ENCODE measurements at regions not wholly inside any gene's neighbourhood (a gene's known extent, or its start where the extent isn't known, plus 50 kb on each side); places are given as distances from the start of the nearest gene placed in this dataset.
"Not testable (repeated sequence)": the region's sequence is repeated elsewhere in the genome, so short reads cannot be mapped to it uniquely, and the experiment has no call there.

- H3K27ac ChIP-seq (ENCODE audit: low read length): no peak overlapping the region
- no peak overlapping the region for H3K4me3 ChIP-seq (ENCODE audit: low read length)
- no peaks in the 10 kb centered on the region for H3K36me3 ChIP-seq (ENCODE audit: control insufficient read depth, insufficient read depth, low read length)
- H3K4me1 ChIP-seq (ENCODE audit: control insufficient read depth, insufficient read depth, low read length): no peaks in the 10 kb centered on the region
- no peaks in the 10 kb centered on the region for H3K9me3 ChIP-seq (ENCODE audit: control insufficient read depth, insufficient read depth, low read length)
- H3K27me3 ChIP-seq (ENCODE audit: control insufficient read depth, insufficient read depth, low read length): no peaks in the 10 kb centered on the region
- no peak for DNase-seq (ENCODE audit: low read depth, low spot score)
Measured at GRCh38 chr13:84606616-84607015, 724.3 kb upstream of the SLITRK1 start.

GRCh38 chr13:84605927-84606326 is 723.7 kb upstream of the SLITRK1 start:
- no CpG with 5 or more reads among the region's 3 CpGs for WGBS (ENCODE audit: insufficient coverage, insufficient read length)

GRCh38 chr13:84591444-84591843 is 709.2 kb upstream of the SLITRK1 start:
- H3K4me3 ChIP-seq (ENCODE audit: low read length): no peak overlapping the region
- H3K36me3 ChIP-seq (ENCODE audit: control insufficient read depth, insufficient read depth, low read length): no peaks in the 10 kb centered on the region
- H3K27ac ChIP-seq (ENCODE audit: low read length): no peak overlapping the region
- no CpG with 5 or more reads among the region's 2 CpGs for WGBS (ENCODE audit: insufficient coverage, insufficient read length)
- no peaks in the 10 kb centered on the region for H3K27me3 ChIP-seq (ENCODE audit: control insufficient read depth, insufficient read depth, low read length)
- DNase-seq (ENCODE audit: low read depth, low spot score): no peak
- H3K9me3 ChIP-seq (ENCODE audit: control insufficient read depth, insufficient read depth, low read length): no peaks in the 10 kb centered on the region
- H3K4me1 ChIP-seq (ENCODE audit: control insufficient read depth, insufficient read depth, low read length): no peaks in the 10 kb centered on the region

More at GRCh38 chr13:84605927-84606326, 723.7 kb upstream of the SLITRK1 start:
- H3K9me3 ChIP-seq (ENCODE audit: control insufficient read depth, insufficient read depth, low read length): no peaks in the 10 kb centered on the region
- H3K27ac ChIP-seq (ENCODE audit: low read length): no peak overlapping the region
- H3K4me3 ChIP-seq (ENCODE audit: low read length): no peak overlapping the region
- DNase-seq (ENCODE audit: low read depth, low spot score): no peak
- H3K36me3 ChIP-seq (ENCODE audit: control insufficient read depth, insufficient read depth, low read length): no peaks in the 10 kb centered on the region
- H3K4me1 ChIP-seq (ENCODE audit: control insufficient read depth, insufficient read depth, low read length): no peaks in the 10 kb centered on the region
- no peaks in the 10 kb centered on the region for H3K27me3 ChIP-seq (ENCODE audit: control insufficient read depth, insufficient read depth, low read length)

- Histone ChIP-seq H3K4me1 (ENCODE audit: control insufficient read depth, insufficient read depth, low read length) (no peaks in the 10 kb centered on the region), H3K4me3 (ENCODE audit: low read length) (no peak overlapping the region), H3K9me3 (ENCODE audit: control insufficient read depth, insufficient read depth, low read length) (no peaks in the 10 kb centered on the region), H3K27me3 (ENCODE audit: control insufficient read depth, insufficient read depth, low read length) (no peaks in the 10 kb centered on the region), H3K27ac (ENCODE audit: low read length) (no peak overlapping the region), H3K36me3 (ENCODE audit: control insufficient read depth, insufficient read depth, low read length) (no peaks in the 10 kb centered on the region)
- WGBS (ENCODE audit: insufficient coverage, insufficient read length): no CpG with 5 or more reads among the region's 2 CpGs
- no peak for DNase-seq (ENCODE audit: low read depth, low spot score)
Measured at GRCh38 chr13:84590663-84591062, 708.4 kb upstream of the SLITRK1 start.

- H3K4me3 ChIP-seq (ENCODE audit: low read length): no peak overlapping the region
- H3K9me3 ChIP-seq (ENCODE audit: control insufficient read depth, insufficient read depth, low read length): no peaks in the 10 kb centered on the region
- no peaks in the 10 kb centered on the region for H3K36me3 ChIP-seq (ENCODE audit: control insufficient read depth, insufficient read depth, low read length)
- DNase-seq (ENCODE audit: low read depth, low spot score): no peak
- no CpG with 5 or more reads among the region's 1 CpG for WGBS (ENCODE audit: insufficient coverage, insufficient read length)
- no peaks in the 10 kb centered on the region for H3K4me1 ChIP-seq (ENCODE audit: control insufficient read depth, insufficient read depth, low read length)
- H3K27me3 ChIP-seq (ENCODE audit: control insufficient read depth, insufficient read depth, low read length): no peaks in the 10 kb centered on the region
- H3K27ac ChIP-seq (ENCODE audit: low read length): no peak overlapping the region
Measured at GRCh38 chr13:84588023-84588422, 705.7 kb upstream of the SLITRK1 start.

DNA sequence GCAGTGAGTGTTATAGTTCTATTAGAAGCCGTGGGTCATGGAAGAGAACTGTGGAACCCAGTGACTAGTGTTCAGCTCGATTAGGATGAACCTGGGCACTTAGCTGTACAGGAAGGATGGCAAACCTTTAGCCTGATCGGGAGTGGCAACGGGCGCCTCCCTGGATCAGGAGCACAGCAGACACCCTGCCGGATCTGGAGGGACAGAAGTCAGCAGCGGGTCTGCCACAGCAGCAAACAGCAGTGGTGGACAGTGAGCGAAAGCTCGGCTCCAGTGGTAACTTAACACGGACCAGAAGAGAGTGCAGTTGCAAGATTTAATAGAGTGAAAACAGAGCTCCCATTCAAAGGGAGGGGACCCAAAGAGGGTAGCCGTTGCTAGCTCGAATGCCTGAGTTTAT is 697.6 kb upstream of the SLITRK1 start:
- not testable (repeated sequence) for H3K27me3 ChIP-seq (ENCODE audit: control insufficient read depth, insufficient read depth, low read length)

GRCh38 chr13:84574851-84575250 is 692.6 kb upstream of the SLITRK1 start:
- Histone ChIP-seq H3K36me3 (ENCODE audit: control insufficient read depth, insufficient read depth, low read length) (no peaks in the 10 kb centered on the region), H3K4me1 (ENCODE audit: control insufficient read depth, insufficient read depth, low read length) (no peaks in the 10 kb centered on the region; the same call in 1 of the 2 replicates), H3K27ac (ENCODE audit: low read length) (no peak overlapping the region), H3K4me3 (ENCODE audit: low read length) (no peak overlapping the region), H3K9me3 (ENCODE audit: control insufficient read depth, insufficient read depth, low read length) (no peaks in the 10 kb centered on the region), H3K27me3 (ENCODE audit: control insufficient read depth, insufficient read depth, low read length) (no peaks in the 10 kb centered on the region)
- DNase-seq (ENCODE audit: low read depth, low spot score): no peak

More for the DNA sequence above, 697.6 kb upstream of the SLITRK1 start:
- H3K4me1 ChIP-seq (ENCODE audit: control insufficient read depth, insufficient read depth, low read length); H3K36me3 ChIP-seq (ENCODE audit: control insufficient read depth, insufficient read depth, low read length); DNase-seq (ENCODE audit: low read depth, low spot score); H3K9me3 ChIP-seq (ENCODE audit: control insufficient read depth, insufficient read depth, low read length); H3K4me3 ChIP-seq (ENCODE audit: low read length); H3K27ac ChIP-seq (ENCODE audit: low read length): not testable (repeated sequence)
- no CpG with 5 or more reads among the region's 12 CpGs for WGBS (ENCODE audit: insufficient coverage, insufficient read length)

DNA sequence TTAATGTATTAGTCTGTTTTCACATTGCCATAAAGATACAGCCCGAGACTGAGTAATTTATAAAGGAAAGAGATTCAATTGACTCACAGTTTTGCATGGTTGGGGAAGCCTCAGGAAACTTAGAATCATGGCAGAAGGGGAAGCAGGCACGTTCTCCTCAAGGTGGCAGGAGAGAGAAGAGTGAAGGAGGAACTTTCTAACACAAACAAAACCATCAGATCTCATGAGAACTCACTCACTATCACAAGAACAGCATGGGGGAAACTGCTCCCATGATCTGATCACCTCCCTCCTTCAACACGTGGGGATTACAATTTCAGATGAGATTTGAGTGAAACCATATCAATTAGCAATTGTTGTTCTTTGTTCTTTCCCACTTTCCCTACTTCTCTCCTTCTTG is 689.0 kb upstream of the SLITRK1 start:
- DNase-seq (ENCODE audit: low read depth, low spot score): no peak
- WGBS (ENCODE audit: insufficient coverage, insufficient read length): no CpG with 5 or more reads among the region's 3 CpGs
- Histone ChIP-seq H3K9me3 (ENCODE audit: control insufficient read depth, insufficient read depth, low read length) (no peaks in the 10 kb centered on the region), H3K27me3 (ENCODE audit: control insufficient read depth, insufficient read depth, low read length) (no peaks in the 10 kb centered on the region), H3K27ac (ENCODE audit: low read length) (no peak overlapping the region), H3K4me3 (ENCODE audit: low read length) (no peak overlapping the region), H3K36me3 (ENCODE audit: control insufficient read depth, insufficient read depth, low read length) (no peaks in the 10 kb centered on the region), H3K4me1 (ENCODE audit: control insufficient read depth, insufficient read depth, low read length) (no peaks in the 10 kb centered on the region)

- no CpG with 5 or more reads among the region's 2 CpGs for WGBS (ENCODE audit: insufficient coverage, insufficient read length)
Measured at GRCh38 chr13:84570831-84571230, 688.6 kb upstream of the SLITRK1 start.

GRCh38 chr13:84569366-84569765 is 687.1 kb upstream of the SLITRK1 start:
- Histone ChIP-seq H3K36me3 (ENCODE audit: control insufficient read depth, insufficient read depth, low read length) (no peaks in the 10 kb centered on the region), H3K4me3 (ENCODE audit: low read length) (no peak overlapping the region), H3K27me3 (ENCODE audit: control insufficient read depth, insufficient read depth, low read length) (no peaks in the 10 kb centered on the region), H3K4me1 (ENCODE audit: control insufficient read depth, insufficient read depth, low read length) (no peaks in the 10 kb centered on the region), H3K27ac (ENCODE audit: low read length) (no peak overlapping the region), H3K9me3 (ENCODE audit: control insufficient read depth, insufficient read depth, low read length) (no peaks in the 10 kb centered on the region)
- WGBS (ENCODE audit: insufficient coverage, insufficient read length): no CpG with 5 or more reads among the region's 1 CpG
- DNase-seq (ENCODE audit: low read depth, low spot score): no peak

More at GRCh38 chr13:84570831-84571230, 688.6 kb upstream of the SLITRK1 start:
- H3K4me3 ChIP-seq (ENCODE audit: low read length): no peak overlapping the region
- no peaks in the 10 kb centered on the region for H3K4me1 ChIP-seq (ENCODE audit: control insufficient read depth, insufficient read depth, low read length)
- no peaks in the 10 kb centered on the region for H3K36me3 ChIP-seq (ENCODE audit: control insufficient read depth, insufficient read depth, low read length)
- H3K9me3 ChIP-seq (ENCODE audit: control insufficient read depth, insufficient read depth, low read length): no peaks in the 10 kb centered on the region
- no peak overlapping the region for H3K27ac ChIP-seq (ENCODE audit: low read length)
- H3K27me3 ChIP-seq (ENCODE audit: control insufficient read depth, insufficient read depth, low read length): no peaks in the 10 kb centered on the region
- no peak for DNase-seq (ENCODE audit: low read depth, low spot score)

DNA sequence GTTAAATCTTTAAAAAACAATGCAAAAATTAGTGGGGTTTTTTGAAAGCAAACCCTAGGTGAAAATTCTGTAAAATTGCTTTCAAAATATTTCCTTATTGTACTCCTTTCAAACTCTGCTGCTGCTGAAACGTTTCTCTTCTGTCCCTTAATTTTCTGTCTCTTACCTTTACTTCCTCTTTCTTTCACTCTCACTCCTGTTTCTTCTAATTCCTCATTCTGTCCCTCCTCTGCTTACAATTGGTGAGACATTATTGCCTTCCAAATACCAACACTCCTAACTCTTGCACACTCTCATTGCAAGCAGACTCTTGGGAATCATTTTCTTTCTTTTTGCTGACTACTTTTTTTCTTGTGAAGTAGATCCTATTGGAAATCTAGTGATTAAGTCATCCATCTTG is 685.6 kb upstream of the SLITRK1 start:
- H3K27me3 ChIP-seq (ENCODE audit: control insufficient read depth, insufficient read depth, low read length): no peaks in the 10 kb centered on the region
- H3K4me3 ChIP-seq (ENCODE audit: low read length): no peak overlapping the region
- DNase-seq (ENCODE audit: low read depth, low spot score): no peak
- no CpG with 5 or more reads among the region's 1 CpG for WGBS (ENCODE audit: insufficient coverage, insufficient read length)
- H3K4me1 ChIP-seq (ENCODE audit: control insufficient read depth, insufficient read depth, low read length): no peaks in the 10 kb centered on the region
- no peaks in the 10 kb centered on the region for H3K36me3 ChIP-seq (ENCODE audit: control insufficient read depth, insufficient read depth, low read length)
- H3K9me3 ChIP-seq (ENCODE audit: control insufficient read depth, insufficient read depth, low read length): no peaks in the 10 kb centered on the region
- H3K27ac ChIP-seq (ENCODE audit: low read length): no peak overlapping the region

Data from iPS DF 6.9 (cell line).